Activated CD4-positive, alpha-beta memory T cell treated with anti-CD3 and anti-CD28 coated beads for 36 hours (primary cell): ENCODE measurements at regions not wholly inside any gene's neighbourhood (a gene's known extent, or its start where the extent isn't known, plus 50 kb on each side); places are given as distances from the start of the nearest gene placed in this dataset.
"Not testable (repeated sequence)": the region's sequence is repeated elsewhere in the genome, so short reads cannot be mapped to it uniquely, and the experiment has no call there.

Source experiments
- CTCF ChIA-PET: fragments of 350-600 bp; sonication (Branson Sonifier 250); formaldehyde crosslinking; loops from one replicate; lab custom pipeline; 2021; ENCODE audit warnings: antibody characterized with exemption, inconsistent platforms; lab: Charles Lee
- POLR2A ChIA-PET: fragments of 350-600 bp; sonication (Branson Sonifier 250); formaldehyde crosslinking; loops from one replicate; lab custom pipeline; 2021; ENCODE audit warnings: antibody characterized with exemption; lab: Charles Lee
- DNase-seq: peaks from one replicate; pipeline ENCODE4 v3.0.0-alpha.2; 2020
- H3K27ac Mint-ChIP-seq: one replicate; pipeline ENCODE4 v1.8.0; 2021; ENCODE audit warnings: mixed read lengths
- H3K27me3 Mint-ChIP-seq: one replicate; pipeline ENCODE4 v1.8.0; 2021; ENCODE audit warnings: mixed read lengths
- H3K36me3 Mint-ChIP-seq: one replicate; pipeline ENCODE4 v1.8.0; 2021; ENCODE audit warnings: mixed read lengths
- H3K4me1 Mint-ChIP-seq: one replicate; pipeline ENCODE4 v1.8.0; 2021; ENCODE audit warnings: low read depth, mixed read lengths
- H3K4me3 Mint-ChIP-seq: one replicate; pipeline ENCODE4 v1.8.0; 2021; ENCODE audit warnings: mild to moderate bottlenecking, mixed read lengths
- H3K9me3 Mint-ChIP-seq: one replicate; pipeline ENCODE4 v1.8.0; 2021; ENCODE audit warnings: mixed read lengths
- intact Hi-C: fragments of 100-400 bp; cut with micrococcal nuclease; formaldehyde crosslinking; loops from one replicate; pipeline ENCODE4 v1.15.1; 2023

DNA sequence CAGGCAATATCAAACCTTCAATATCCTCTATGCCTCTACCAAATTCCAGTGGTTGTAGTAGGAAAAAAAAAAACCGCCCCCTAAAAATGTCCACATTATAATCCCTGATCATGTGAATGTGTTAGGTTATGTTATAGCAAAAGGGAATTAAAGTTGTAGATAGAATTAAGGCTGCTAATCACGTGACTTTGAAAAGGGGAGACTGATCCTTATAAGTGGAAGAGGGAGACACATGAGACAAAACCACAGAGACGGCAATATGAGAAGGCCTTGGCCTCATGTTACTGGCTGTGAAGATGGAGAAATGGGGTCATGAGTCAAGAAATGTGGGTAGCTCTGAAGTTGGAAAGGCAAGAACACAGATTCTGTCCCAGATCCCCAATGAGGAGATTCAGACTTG lies 1711.3 kb downstream of the KHDRBS2 start:
- H3K4me1 Mint-ChIP-seq, POLR2A ChIA-PET, CTCF ChIA-PET, H3K27me3 Mint-ChIP-seq, H3K27ac Mint-ChIP-seq, H3K36me3 Mint-ChIP-seq, intact Hi-C loops, H3K4me3 Mint-ChIP-seq, DNase-seq: not testable (repeated sequence)
- peaks cover 33% of the 10 kb centered on the region for H3K9me3 Mint-ChIP-seq

DNA sequence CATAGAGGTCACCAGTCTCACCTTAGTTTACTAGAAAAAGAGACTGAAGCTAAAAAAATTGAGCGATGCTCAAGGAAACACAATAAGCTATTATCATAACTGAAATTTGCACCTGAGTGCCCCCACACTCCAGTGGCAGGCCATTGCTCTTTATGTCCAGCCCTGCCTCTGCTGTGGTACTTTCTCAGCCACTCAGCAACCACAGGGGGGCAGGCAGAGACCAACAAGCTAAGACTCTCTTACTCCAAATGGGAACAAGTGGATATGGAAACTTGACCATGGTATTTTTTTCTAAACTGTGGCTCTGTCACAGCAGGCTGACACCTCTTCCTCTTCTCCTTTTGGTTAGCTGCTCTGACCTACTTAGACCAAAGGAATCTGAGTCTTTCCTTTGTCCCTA lies 1713.4 kb downstream of the KHDRBS2 start:
- POLR2A ChIA-PET, CTCF ChIA-PET, H3K36me3 Mint-ChIP-seq: not testable (repeated sequence)

DNA sequence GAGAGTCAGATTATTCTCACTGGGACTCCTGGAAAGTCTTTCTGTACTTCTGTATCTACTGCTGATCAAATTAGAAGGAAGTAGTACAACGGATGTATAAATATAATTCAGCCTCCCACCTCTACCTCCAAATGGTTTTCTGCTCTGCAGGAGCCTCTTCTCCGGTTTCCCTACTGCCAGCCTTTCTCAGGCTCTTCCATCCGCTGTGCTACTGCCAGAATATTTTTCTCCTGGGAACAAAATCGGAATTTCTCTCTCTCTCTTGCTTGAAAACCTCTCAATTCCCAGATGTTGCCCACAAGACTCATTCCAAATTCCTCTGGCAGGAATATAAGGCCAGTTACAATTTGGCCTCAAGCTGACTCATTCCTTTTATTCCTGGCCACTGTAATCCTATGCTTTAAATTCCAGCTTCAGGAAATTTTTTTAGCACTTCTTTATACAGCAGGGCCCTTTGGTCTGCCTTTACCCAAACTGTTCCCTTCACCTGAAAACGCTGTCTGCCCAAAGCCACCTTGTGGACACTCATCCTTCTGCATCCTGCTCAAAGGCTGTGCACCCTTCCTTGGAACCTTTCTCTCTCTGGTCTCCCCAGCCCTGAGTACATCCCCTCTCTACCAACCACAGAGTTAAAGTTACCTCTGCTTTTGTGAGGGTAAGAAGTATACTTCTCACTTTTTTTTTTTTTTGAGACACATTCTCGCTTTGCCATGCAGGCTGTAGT lies 1714.6 kb downstream of the KHDRBS2 start:
- CTCF ChIA-PET, DNase-seq, H3K4me3 Mint-ChIP-seq, H3K27me3 Mint-ChIP-seq, POLR2A ChIA-PET, H3K4me1 Mint-ChIP-seq, H3K27ac Mint-ChIP-seq, H3K36me3 Mint-ChIP-seq, intact Hi-C loops: not testable (repeated sequence)
- H3K9me3 Mint-ChIP-seq = peaks cover 35% of the 10 kb centered on the region

More for the DNA sequence above, 1713.4 kb downstream of the KHDRBS2 start:
- H3K27ac Mint-ChIP-seq, H3K4me3 Mint-ChIP-seq, intact Hi-C loops, H3K27me3 Mint-ChIP-seq, DNase-seq, H3K4me1 Mint-ChIP-seq: not testable (repeated sequence)
- peaks cover 34% of the 10 kb centered on the region for H3K9me3 Mint-ChIP-seq

DNA sequence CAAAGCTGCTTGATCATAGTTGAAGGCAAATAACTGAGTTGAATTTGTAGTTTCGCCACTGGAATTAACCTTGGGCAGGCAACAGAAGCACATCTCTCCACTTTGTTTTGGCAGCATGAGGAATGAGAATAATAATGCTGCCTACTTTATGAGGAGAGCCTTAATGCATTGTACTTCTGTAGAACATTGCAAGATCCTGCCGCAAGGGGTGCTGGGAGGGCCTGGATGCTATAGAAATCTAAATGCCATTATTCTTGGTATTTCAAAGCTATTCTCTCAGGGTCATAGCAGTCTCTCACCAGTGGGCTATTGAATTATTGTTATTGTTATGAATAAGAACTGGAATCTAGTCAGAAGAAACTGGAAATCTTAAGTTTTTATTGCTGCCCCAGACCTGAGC lies 1715.4 kb downstream of the KHDRBS2 start:
- H3K27ac Mint-ChIP-seq, H3K4me3 Mint-ChIP-seq, H3K27me3 Mint-ChIP-seq, POLR2A ChIA-PET, H3K36me3 Mint-ChIP-seq, intact Hi-C loops, DNase-seq, H3K4me1 Mint-ChIP-seq, CTCF ChIA-PET: not testable (repeated sequence)
- peaks cover 28% of the 10 kb centered on the region for H3K9me3 Mint-ChIP-seq

DNA sequence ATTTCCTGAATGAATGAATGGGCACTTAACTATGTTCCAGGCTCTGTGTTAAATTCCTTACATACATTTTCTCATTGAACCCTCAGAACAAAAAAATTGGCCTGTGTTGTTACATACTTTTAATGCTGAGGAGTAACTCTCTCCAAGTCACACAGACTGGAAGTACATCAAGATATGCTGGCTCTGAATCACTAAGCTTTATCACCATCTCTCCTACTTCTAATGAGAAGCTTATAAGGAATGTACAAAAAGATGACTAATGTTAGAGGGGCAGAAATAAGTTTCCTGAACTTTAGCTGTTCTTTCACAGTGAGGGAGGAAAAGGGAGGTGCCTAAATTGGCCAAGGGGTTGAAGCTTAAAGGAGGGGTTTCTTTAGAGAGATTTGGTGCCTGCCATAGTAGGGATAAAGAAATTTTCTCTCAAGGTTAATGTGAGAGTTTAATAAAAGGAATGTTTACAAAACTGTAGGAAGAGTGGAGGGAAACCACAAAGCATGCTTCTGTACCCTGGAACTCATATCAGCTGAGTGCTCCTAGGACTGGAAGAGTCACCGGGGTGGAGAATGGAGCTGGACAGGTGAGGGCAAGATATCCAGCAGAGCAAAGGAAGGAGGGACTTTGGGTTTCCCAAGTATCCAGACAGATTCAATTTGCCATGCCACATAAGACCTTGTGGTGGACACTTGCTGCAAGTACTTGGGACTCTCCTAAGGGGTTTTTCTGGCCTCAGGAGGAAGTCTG lies 1718.4 kb downstream of the KHDRBS2 start:
- H3K27ac Mint-ChIP-seq, DNase-seq, H3K4me3 Mint-ChIP-seq, intact Hi-C loops, H3K4me1 Mint-ChIP-seq, CTCF ChIA-PET, H3K27me3 Mint-ChIP-seq, H3K36me3 Mint-ChIP-seq, POLR2A ChIA-PET: not testable (repeated sequence)
- H3K9me3 Mint-ChIP-seq = peaks cover 28% of the 10 kb centered on the region

DNA sequence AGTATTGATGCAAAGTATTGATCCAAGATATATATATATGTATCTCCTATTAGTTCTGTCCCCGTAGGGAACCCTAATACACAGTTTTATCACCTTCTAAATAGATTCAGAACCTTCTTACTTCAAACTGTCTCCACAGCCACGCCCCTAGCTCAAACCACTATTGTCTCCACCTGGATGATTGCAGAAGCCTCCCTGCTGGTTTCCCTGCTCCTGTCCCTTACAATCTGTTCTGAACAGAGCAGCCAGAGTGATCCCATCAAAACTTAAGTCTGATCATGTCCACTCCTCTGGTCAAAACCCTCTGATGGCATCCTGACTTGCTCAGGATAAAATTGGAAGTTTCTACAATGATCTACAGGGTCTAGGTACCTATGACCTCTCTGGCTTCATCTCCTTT lies 1719.6 kb downstream of the KHDRBS2 start:
- H3K27me3 Mint-ChIP-seq, H3K27ac Mint-ChIP-seq, H3K4me1 Mint-ChIP-seq, intact Hi-C loops, H3K36me3 Mint-ChIP-seq, H3K4me3 Mint-ChIP-seq, POLR2A ChIA-PET, CTCF ChIA-PET: not testable (repeated sequence)
- peaks cover 28% of the 10 kb centered on the region for H3K9me3 Mint-ChIP-seq
- peak; percentile 8 for DNase-seq

DNA sequence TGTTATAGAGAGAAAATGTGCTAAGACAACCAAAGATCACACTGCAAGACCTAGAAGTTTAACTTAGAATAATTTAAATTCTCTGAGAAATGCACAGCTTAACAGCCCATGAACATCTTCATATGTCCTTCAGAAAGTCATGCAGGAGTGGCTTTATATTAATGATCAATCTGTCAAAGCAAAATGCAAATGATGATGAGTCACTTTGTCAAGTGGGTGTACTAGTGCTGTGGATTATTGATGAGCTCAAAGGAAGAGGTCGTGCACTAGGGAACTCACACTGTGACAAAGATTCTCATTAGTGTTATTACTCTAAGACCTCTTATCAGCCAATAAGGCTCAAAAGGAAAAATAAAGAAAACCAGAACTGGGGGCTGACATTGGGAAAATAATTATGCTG lies 1726.3 kb downstream of the KHDRBS2 start:
- H3K27ac Mint-ChIP-seq, intact Hi-C loops, H3K4me3 Mint-ChIP-seq, H3K4me1 Mint-ChIP-seq, DNase-seq, H3K36me3 Mint-ChIP-seq, CTCF ChIA-PET, H3K27me3 Mint-ChIP-seq, POLR2A ChIA-PET: not testable (repeated sequence)
- H3K9me3 Mint-ChIP-seq = peaks cover 14% of the 10 kb centered on the region

DNA sequence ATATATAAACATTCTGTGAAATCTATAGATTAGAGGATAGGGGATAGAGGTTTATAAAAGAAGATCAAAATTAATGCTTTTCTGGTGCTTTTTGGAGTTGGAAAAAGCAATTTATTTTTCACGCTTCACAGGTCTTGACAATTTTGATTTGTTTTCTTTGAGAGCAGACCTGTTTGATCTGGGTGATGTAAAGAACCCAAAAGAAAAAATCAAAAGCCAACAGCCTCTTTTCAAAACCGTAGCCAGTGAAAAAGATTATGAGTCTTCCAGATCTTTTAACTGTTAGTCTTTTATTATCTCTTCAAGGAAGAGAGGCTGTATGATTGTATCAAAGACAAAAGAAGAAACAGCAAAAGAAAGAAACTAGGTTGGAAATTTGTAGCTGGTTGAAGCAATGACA lies 1738.7 kb downstream of the KHDRBS2 start:
- peaks cover 19% of the 10 kb centered on the region for H3K9me3 Mint-ChIP-seq
- H3K4me1 Mint-ChIP-seq, DNase-seq, CTCF ChIA-PET, POLR2A ChIA-PET, H3K4me3 Mint-ChIP-seq, H3K27ac Mint-ChIP-seq, intact Hi-C loops, H3K27me3 Mint-ChIP-seq, H3K36me3 Mint-ChIP-seq: not testable (repeated sequence)

DNA sequence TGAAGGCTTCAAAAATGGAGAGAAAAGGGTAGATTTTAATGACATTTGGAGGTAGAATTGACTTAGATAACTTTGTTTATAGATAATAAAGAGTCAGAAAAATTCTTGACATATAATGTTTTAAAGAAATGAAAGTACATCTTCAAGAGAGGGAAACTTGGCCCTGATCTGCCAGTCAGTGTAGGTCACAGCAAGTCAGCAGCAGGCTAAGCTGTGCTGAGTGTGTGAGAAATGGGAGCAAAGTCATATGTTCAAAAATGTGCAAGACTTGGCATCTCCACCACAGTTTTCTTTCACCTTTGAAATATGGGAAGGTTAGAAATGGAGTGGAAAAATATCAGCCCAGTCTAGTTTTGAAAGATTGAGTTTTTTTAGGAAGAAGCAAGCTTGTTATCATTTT lies 1761.3 kb downstream of the KHDRBS2 start:
- H3K4me3 Mint-ChIP-seq, H3K9me3 Mint-ChIP-seq, CTCF ChIA-PET, POLR2A ChIA-PET, H3K27ac Mint-ChIP-seq, H3K27me3 Mint-ChIP-seq, H3K36me3 Mint-ChIP-seq, intact Hi-C loops, DNase-seq, H3K4me1 Mint-ChIP-seq: not testable (repeated sequence)

DNA sequence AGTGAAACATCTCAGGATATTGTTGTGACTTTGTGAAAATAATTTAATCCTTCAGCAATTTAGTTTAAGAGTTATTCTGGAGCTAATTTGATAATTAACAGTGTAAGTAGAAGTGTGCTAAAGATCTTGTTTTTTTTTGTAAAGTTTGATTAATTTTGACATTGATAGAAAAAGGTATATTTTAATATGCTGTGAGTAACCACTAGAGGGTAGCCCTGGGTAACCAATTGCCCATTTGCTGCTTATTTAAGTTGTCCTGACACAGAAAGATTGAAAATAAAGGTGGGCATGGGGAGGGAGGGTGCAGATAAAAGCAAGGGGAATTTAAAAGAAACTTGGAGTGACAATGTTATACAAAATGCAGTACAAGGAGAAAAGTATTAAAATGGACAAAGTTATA lies 1808.3 kb downstream of the KHDRBS2 start:
- CTCF ChIA-PET, H3K27me3 Mint-ChIP-seq, intact Hi-C loops, H3K9me3 Mint-ChIP-seq, DNase-seq, H3K27ac Mint-ChIP-seq, H3K36me3 Mint-ChIP-seq, POLR2A ChIA-PET, H3K4me1 Mint-ChIP-seq, H3K4me3 Mint-ChIP-seq: not testable (repeated sequence)

DNA sequence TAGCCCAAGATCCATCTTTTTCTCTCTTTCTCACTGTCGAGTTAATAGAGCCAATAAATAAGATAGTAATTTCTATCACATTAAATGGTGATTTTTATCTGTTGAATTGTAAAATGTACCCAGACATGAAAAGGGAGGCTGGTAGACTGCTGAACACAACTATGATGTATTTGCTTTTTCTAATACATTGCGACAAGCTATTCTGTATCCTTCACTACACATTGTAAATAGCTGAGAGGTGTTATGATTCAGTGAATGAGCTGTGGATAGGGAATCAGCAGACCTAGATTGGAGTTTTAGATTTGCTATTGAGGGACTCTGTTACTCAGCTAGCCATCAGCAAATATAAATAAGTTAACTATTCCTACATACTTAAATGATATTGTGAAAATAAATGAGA lies 1812.2 kb downstream of the KHDRBS2 start:
- H3K36me3 Mint-ChIP-seq, H3K4me3 Mint-ChIP-seq, CTCF ChIA-PET, POLR2A ChIA-PET, intact Hi-C loops, H3K27me3 Mint-ChIP-seq, DNase-seq, H3K27ac Mint-ChIP-seq, H3K9me3 Mint-ChIP-seq, H3K4me1 Mint-ChIP-seq: not testable (repeated sequence)

DNA sequence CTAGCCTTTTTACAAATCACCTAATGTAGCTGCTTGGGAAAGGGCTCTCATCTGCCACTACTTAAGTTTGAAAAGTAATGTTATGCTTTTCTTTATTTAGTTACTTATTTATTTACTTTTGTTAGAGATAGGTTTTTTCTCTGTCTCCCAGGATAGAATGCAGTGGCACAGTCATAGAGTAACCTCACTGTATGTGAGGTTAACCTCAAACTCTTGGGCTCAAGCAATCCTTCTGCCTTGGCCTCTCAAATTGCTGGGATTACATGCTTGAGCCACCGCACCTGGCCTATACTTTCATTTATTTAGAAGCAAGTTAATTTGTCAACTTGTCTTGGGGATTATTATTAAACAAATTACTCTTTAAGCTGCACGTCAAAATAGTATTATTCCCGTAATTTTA lies 1814.6 kb downstream of the KHDRBS2 start:
- H3K27ac Mint-ChIP-seq = not testable (repeated sequence)

DNA sequence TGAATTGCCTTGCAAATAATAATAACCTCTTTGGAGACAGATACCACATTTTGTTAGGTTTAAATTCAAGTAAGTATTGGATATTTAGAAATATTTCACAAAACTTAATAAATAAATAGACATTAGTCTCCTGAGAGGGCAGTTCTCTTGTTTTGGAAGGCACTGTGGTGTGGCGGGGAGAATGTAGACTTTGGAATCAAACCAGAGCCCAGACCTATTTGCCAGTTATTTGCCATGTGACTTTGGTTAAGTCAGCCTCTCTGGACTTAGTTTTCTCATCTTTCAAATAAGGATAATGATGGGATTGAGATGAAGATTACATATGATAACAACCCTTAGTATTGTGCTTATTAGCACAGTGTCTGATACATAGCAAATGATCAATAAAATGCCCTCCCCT lies 1835.6 kb downstream of the KHDRBS2 start:
- POLR2A ChIA-PET, CTCF ChIA-PET, DNase-seq, H3K9me3 Mint-ChIP-seq, H3K27me3 Mint-ChIP-seq, intact Hi-C loops, H3K4me1 Mint-ChIP-seq, H3K27ac Mint-ChIP-seq, H3K36me3 Mint-ChIP-seq, H3K4me3 Mint-ChIP-seq: not testable (repeated sequence)

More for the DNA sequence above, 1814.6 kb downstream of the KHDRBS2 start:
- intact Hi-C loops, H3K4me1 Mint-ChIP-seq, H3K36me3 Mint-ChIP-seq, H3K9me3 Mint-ChIP-seq, DNase-seq, H3K27me3 Mint-ChIP-seq, H3K4me3 Mint-ChIP-seq, CTCF ChIA-PET, POLR2A ChIA-PET: not testable (repeated sequence)
